ENCODE measurements at regions not wholly inside any gene's neighbourhood (a gene's known extent, or its start where the extent isn't known, plus 50 kb on each side); places are given as distances from the start of the nearest gene placed in this dataset.

- no peak for TF ChIP-seq CTCF (IDR thresholded peaks at IDR 0.05)
Observed at GRCh38 chr9:1791191-1791590, 224.0 kb upstream of the SMARCA2 start.

GRCh38 chr9:1794547-1795270 lies 220.4 kb upstream of the SMARCA2 start:
- H3K9me3 ChIP-seq, result no peaks in the 10 kb centered on the region
- H3K4me1 ChIP-seq, result no peaks in the 10 kb centered on the region
- DNase-seq, result no peak
- H3K27me3 ChIP-seq, result no peaks in the 10 kb centered on the region
- TF ChIP-seq CTCF (IDR thresholded peaks at IDR 0.05), result no peak
- H3K27ac ChIP-seq, result no peak overlapping the region
- no peak overlapping the region for H3K4me3 ChIP-seq
- H3K36me3 ChIP-seq, result no peaks in the 10 kb centered on the region
- intact Hi-C loops (cut with DNase I; ENCODE audit: low total_unique reads), result no loop called here

More at GRCh38 chr9:1791191-1791590, 224.0 kb upstream of the SMARCA2 start:
- Histone ChIP-seq H3K27ac (no peak overlapping the region), H3K4me1 (no peaks in the 10 kb centered on the region), H3K9me3 (no peaks in the 10 kb centered on the region), H3K36me3 (no peaks in the 10 kb centered on the region), H3K4me3 (no peak overlapping the region), H3K27me3 (no peaks in the 10 kb centered on the region)
- intact Hi-C loops (cut with DNase I; ENCODE audit: low total_unique reads), result no loop called here
- DNase-seq, result no peak

GRCh38 chr9:1804128-1804865 lies 210.8 kb upstream of the SMARCA2 start:
- DNase-seq, result no peak
- no peaks in the 10 kb centered on the region for H3K27me3 ChIP-seq
- H3K4me1 ChIP-seq, result no peaks in the 10 kb centered on the region
- H3K36me3 ChIP-seq, result no peaks in the 10 kb centered on the region
- H3K9me3 ChIP-seq, result no peaks in the 10 kb centered on the region
- no peak overlapping the region for H3K4me3 ChIP-seq
- intact Hi-C loops (cut with DNase I; ENCODE audit: low total_unique reads), result no loop called here
- H3K27ac ChIP-seq, result no peak overlapping the region
- no peak for TF ChIP-seq CTCF (IDR thresholded peaks at IDR 0.05)

- H3K4me1 ChIP-seq, result no peaks in the 10 kb centered on the region
- intact Hi-C loops (cut with DNase I; ENCODE audit: low total_unique reads), result no loop called here
- H3K4me3 ChIP-seq, result no peak overlapping the region
- no peaks in the 10 kb centered on the region for H3K36me3 ChIP-seq
- H3K27me3 ChIP-seq, result no peaks in the 10 kb centered on the region
- DNase-seq, result no peak
- H3K27ac ChIP-seq, result no peak overlapping the region
- TF ChIP-seq CTCF (IDR thresholded peaks at IDR 0.05), result no peak
- no peaks in the 10 kb centered on the region for H3K9me3 ChIP-seq
Observed at GRCh38 chr9:1829719-1830118, 185.4 kb upstream of the SMARCA2 start.

- TF ChIP-seq CTCF (IDR thresholded peaks at IDR 0.05), result no peak
Observed at GRCh38 chr9:1832960-1833359, 182.2 kb upstream of the SMARCA2 start.

More at GRCh38 chr9:1832960-1833359, 182.2 kb upstream of the SMARCA2 start:
- no peaks in the 10 kb centered on the region for H3K4me1 ChIP-seq
- no peak overlapping the region for H3K4me3 ChIP-seq
- H3K27me3 ChIP-seq, result no peaks in the 10 kb centered on the region
- no peaks in the 10 kb centered on the region for H3K9me3 ChIP-seq
- intact Hi-C loops (cut with DNase I; ENCODE audit: low total_unique reads), result no loop called here
- no peaks in the 10 kb centered on the region for H3K36me3 ChIP-seq
- no peak for DNase-seq
- H3K27ac ChIP-seq, result no peak overlapping the region
